ENCODE measurements at regions not wholly inside any gene's neighbourhood (a gene's known extent, or its start where the extent isn't known, plus 50 kb on each side); places are given as distances from the start of the nearest gene placed in this dataset.

DNA sequence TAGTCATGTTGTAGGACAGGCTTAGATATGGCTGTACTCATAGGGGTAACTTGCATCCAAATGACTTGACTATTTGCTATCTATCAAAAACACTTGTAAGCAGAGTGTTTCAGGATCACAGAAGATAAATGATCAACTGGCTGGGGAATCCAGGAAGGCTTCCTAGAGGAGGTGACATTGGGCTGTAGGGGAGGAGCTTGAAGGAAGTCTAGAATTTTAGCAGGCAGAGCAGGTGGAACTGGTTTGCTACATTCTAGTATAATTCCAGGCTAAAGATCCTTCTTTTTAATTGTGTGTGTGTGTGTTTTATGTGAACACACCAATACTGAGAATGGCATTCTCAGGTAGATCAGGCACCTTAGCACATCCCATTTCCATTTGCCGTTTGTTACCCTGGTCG is 380.3 kb downstream of the MCTP2 start:
- DNase-seq (ENCODE audit: low read depth) = no peak
- TF ChIP-seq, protein P1, sequence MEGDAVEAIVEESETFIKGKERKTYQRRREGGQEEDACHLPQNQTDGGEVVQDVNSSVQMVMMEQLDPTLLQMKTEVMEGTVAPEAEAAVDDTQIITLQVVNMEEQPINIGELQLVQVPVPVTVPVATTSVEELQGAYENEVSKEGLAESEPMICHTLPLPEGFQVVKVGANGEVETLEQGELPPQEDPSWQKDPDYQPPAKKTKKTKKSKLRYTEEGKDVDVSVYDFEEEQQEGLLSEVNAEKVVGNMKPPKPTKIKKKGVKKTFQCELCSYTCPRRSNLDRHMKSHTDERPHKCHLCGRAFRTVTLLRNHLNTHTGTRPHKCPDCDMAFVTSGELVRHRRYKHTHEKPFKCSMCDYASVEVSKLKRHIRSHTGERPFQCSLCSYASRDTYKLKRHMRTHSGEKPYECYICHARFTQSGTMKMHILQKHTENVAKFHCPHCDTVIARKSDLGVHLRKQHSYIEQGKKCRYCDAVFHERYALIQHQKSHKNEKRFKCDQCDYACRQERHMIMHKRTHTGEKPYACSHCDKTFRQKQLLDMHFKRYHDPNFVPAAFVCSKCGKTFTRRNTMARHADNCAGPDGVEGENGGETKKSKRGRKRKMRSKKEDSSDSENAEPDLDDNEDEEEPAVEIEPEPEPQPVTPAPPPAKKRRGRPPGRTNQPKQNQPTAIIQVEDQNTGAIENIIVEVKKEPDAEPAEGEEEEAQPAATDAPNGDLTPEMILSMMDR (IDR thresholded peaks at IDR 0.05; ENCODE audit: control insufficient read depth, insufficient read depth, low read depth, low read length, missing control alignments) = no peak
- H3K4me3 ChIP-seq (ENCODE audit: control insufficient read depth, low read depth, low read length) = no peak overlapping the region

DNA sequence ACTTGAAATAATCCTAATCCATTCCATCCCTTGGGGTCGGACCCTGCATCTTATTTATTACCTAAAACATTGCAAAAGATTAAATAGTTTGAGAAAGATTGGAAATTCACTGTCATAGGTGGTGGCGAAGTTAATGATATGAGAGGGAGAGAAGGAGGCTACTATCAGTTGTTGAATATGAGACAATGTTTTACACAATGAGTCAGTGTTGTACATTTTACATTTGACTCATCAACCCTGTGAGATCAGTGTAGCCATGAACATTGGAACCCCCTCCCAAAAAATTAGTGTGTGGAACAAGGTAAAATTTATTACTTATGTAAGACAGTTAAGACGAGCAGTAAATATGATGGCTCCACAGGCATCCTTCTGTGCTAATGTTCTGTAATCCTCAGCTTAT is 384.3 kb downstream of the MCTP2 start:
- TF ChIP-seq, protein P1 (IDR thresholded peaks at IDR 0.05; ENCODE audit: control insufficient read depth, insufficient read depth, low read depth, low read length, missing control alignments) = no peak
- no peak overlapping the region for H3K4me3 ChIP-seq (ENCODE audit: control insufficient read depth, low read depth, low read length)

DNA sequence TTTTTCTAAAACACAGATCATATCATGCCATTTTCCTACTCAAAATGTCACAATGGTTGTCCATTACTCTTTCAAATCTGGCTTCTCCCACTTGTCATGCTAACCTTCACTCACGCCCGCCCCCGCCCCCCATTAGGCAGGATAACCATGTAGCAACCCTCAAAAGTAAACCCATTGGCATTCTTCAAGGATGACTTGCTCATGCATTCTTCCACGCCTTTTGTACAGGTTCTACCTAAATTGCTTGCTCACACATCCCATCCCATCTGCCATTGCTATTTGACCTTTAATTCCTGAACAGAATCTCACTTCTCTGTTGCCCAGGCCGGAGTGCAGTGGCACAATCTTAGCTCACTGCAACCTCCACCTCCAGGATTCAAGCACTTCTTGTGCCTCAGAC is 389.3 kb downstream of the MCTP2 start:
- no peak for DNase-seq (ENCODE audit: low read depth)
- TF ChIP-seq, protein P1 (IDR thresholded peaks at IDR 0.05; ENCODE audit: control insufficient read depth, insufficient read depth, low read depth, low read length, missing control alignments) = no peak
- no peak overlapping the region for H3K4me3 ChIP-seq (ENCODE audit: control insufficient read depth, low read depth, low read length)

More for the DNA sequence above, 384.3 kb downstream of the MCTP2 start:
- no peak for DNase-seq (ENCODE audit: low read depth)

DNA sequence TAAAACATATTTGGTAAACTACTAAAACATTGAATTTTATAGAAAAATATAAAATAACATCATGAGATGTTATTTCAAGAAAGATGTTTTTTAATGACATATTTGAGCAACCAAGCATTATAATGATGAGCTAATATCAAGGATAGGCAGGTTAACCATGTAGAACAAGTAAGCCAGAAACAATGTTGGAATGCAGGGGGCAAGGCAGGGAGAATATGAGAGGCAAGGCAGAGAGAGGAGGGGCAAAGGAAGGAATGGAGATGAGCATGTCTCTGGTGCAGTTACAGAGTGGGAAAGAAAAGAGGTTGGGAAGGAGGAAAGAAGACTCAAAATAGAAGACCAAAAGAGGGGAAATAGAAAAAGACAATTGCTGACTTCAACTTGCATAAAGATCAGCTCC is 390.4 kb downstream of the MCTP2 start:
- TF ChIP-seq, protein P1 (IDR thresholded peaks at IDR 0.05; ENCODE audit: control insufficient read depth, insufficient read depth, low read depth, low read length, missing control alignments) = no peak
- H3K4me3 ChIP-seq (ENCODE audit: control insufficient read depth, low read depth, low read length) = no peak overlapping the region
- DNase-seq (ENCODE audit: low read depth) = no peak

DNA sequence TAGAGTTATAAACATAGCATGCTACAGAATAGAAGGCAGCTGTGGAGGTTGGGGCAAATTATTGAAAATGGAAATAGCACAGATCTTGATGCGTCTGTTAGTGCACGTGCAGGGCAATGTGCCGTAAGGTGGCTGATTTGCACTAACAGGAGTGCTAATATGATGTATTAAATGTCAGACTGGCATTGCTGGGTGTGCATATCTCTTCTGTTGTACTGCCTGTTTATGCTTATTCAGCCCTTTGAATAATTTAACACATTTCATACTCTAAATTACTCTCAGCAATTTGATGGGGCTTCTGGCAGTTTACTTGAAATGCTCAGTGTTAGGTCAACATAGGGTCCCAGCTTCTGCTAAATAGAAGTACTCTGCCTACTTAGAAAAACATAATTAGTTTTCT is 395.6 kb downstream of the MCTP2 start:
- DNase-seq (ENCODE audit: low read depth) = no peak
- no peak overlapping the region for H3K4me3 ChIP-seq (ENCODE audit: control insufficient read depth, low read depth, low read length)
- TF ChIP-seq, protein P1 (IDR thresholded peaks at IDR 0.05; ENCODE audit: control insufficient read depth, insufficient read depth, low read depth, low read length, missing control alignments) = no peak

DNA sequence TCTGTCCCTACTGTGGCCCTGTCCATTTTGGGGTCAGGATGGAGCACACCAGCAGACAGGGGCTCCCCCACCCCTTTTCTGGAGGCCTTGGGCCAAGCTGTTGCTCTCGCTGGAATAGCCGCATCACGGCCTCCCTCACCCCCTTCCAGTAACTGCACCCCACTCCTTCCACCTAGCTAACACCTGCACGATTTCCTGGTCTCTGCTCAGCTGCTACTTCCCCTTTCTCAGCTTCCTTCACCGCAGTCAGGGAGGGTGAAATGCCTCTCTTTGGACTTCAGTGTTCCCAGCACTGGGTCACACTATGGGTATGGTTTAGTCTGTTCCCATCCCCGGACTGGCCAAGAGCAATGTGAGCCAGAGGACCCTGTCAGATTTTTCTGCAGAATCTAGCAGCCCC is 400.2 kb downstream of the MCTP2 start:
- TF ChIP-seq, protein P1 (IDR thresholded peaks at IDR 0.05; ENCODE audit: control insufficient read depth, insufficient read depth, low read depth, low read length, missing control alignments) = no peak
- no peak for DNase-seq (ENCODE audit: low read depth)
- H3K4me3 ChIP-seq (ENCODE audit: control insufficient read depth, low read depth, low read length) = no peak overlapping the region

DNA sequence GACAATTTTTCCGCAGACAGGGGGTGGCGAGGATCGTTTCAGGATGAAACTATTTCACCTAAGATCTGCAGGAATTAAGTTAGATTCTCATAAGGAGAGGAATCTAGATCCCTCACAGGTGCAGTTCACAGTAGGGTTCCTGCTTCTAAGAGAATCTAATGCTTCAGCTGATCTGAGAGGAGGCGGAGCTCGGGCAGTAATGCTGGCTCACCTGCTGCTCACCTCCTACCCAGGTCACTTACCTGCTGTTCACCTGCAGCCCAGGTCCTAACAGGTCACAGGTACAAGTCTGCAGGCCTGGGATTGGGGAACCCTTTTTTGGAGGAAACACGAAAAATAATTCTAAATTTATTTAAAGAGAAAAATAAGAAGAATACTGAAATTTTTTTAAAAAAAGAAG is 406.8 kb downstream of the MCTP2 start:
- H3K4me3 ChIP-seq (ENCODE audit: control insufficient read depth, low read depth, low read length) = no peak overlapping the region
- DNase-seq (ENCODE audit: low read depth) = no peak
- TF ChIP-seq, protein P1 (IDR thresholded peaks at IDR 0.05; ENCODE audit: control insufficient read depth, insufficient read depth, low read depth, low read length, missing control alignments) = no peak

All from AG09309 (cell line).